ENCODE measurements at regions not wholly inside any gene's neighbourhood (a gene's known extent, or its start where the extent isn't known, plus 50 kb on each side); places are given as distances from the start of the nearest gene placed in this dataset.

- DNase-seq (ENCODE audit: low read depth in 2 of 2), result no peak
These were observed 78.7 kb upstream of the ATP2B2 start for GRCh38 chr3:10583798-10584708.

- no peak for DNase-seq (ENCODE audit: low read depth in 2 of 2)
These were observed 80.6 kb upstream of the ATP2B2 start for GRCh38 chr3:10585945-10586344.

DNA sequence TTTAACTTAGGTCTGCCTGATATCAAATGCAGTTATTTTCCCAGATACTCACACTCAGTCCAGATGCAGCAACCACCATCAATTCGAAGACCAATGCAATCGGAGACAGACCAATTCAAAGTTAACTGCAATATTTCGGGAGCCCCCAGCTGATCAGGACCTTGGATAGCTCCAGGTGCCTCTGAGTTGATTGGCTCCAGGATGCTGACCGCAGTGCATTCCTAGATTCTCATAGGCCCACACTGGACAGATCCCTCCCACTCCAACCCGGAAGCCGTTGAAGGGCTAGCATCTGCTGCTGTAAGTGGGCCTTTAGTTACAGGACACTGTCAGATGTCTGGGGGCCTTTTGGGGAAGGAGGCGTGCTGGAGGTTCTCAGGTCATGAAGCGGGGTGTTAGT is 89.5 kb upstream of the ATP2B2 start:
- DNase-seq (ENCODE audit: low read depth in 2 of 2), result peak in 1 of 2 donors; percentile 4

DNA sequence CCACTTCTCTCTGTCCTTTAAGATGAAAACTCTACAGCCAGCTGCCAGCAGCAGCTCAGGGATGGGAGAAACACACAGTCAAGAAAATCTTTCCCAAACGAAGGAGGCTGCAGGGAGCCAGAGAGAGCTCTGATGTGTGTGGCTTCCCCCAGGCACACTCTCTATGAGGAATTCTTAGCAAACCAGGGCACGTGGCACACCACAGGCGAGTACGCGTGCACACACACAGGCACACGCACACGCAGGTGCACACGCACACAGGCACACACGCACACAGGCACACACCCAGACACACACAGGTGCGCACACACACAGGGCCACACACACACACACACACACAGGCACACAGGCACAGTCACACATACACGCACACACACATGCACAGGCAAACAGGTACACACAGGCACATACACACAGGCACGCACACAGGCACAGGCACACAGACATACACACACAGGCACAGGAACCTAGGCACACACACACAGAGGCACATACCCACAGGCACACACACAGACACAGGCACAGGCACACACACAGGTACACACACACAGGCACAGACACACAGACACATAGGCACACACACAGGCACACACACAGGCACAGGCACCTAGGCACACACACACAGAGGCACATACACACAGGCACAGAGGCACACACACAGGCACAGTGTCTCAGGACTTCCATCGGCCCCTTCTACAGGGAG is 91.5 kb upstream of the ATP2B2 start:
- DNase-seq (ENCODE audit: low read depth in 2 of 2), result no peak

- no peak for DNase-seq (ENCODE audit: low read depth in 2 of 2)
These were observed 92.3 kb upstream of the ATP2B2 start for GRCh38 chr3:10597733-10598132.

- no peak for DNase-seq (ENCODE audit: low read depth in 2 of 2)
These were observed 93.6 kb upstream of the ATP2B2 start for GRCh38 chr3:10599017-10599416.

DNA sequence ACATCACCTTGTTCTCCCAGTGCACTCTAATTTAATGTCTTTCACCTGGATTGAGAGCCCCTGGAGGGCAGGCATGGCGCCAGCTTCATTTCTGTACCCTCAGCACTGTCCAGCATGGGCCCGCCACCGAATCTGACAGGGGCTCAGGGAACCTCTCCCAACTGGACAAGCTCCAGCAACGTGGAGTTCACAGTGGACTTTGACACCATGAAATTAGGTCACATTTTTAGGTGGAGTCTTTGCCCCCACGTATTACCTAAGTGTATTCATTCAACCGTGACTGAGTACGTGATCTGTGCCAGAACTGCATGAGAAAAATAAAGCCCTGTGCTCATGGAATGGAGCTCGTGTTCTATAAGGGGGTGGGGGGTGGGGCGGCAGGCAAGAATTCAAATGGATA is 94.1 kb upstream of the ATP2B2 start:
- no peak for DNase-seq (ENCODE audit: low read depth in 2 of 2)

GRCh38 chr3:10600296-10600714 is 94.9 kb upstream of the ATP2B2 start:
- no peak for DNase-seq (ENCODE audit: low read depth in 2 of 2)

GRCh38 chr3:10600726-10601125 is 95.3 kb upstream of the ATP2B2 start:
- no peak for DNase-seq (ENCODE audit: low read depth in 2 of 2)

DNA sequence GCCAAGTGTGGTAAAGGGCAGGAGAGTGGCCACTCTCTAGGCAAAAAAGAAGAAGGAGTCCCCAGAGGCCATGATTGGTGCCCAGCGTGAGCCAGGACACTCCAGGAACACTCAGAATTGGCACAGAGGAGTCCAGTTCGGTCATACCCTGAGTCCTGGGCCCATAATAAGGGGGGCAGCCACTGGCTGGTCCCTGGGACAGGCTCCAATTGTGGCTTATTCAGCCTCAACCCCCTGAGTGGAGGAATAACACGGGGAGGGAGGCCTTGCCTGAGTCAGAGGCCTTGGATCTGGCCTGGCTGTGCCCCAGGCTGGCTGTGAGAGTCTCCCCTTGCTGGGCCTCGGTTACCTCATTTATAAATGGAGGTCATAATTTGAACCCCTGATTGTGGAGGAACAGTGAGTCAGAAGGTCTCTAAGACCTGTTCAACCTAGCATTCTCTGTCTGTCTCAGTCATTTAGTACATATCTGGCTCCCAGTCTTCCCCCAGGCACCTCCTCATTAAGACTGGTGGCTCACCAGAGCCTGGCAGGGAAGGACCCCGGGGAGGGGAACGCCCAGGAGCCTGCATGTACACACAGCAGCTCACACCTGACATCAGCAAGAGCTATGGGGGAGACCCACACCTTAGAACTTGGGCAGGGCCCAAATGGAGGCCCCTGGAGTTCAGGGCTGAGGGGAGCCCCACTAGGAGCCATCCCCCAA is 95.9 kb upstream of the ATP2B2 start:
- no peak for DNase-seq (ENCODE audit: low read depth in 2 of 2)

DNA sequence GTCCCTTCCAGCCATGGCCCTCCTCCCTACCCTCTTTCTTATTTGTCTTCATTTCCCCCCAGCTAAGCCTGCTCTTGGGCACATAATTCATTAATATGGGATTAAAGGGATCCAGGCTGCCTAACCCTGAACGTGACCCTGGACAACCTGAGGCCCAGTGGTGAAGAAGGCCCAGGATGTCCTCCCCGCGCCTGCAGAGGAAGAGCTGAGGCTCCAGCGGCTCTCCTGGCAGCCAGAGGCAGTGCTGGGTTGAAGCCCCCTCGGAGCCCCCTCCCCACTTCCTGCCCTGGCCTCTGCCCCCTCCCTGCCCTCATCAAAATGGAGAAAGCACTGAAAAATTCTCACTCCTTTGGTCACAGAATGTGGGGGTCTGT is 96.5 kb upstream of the ATP2B2 start:
- DNase-seq (ENCODE audit: low read depth in 2 of 2), result no peak

DNA sequence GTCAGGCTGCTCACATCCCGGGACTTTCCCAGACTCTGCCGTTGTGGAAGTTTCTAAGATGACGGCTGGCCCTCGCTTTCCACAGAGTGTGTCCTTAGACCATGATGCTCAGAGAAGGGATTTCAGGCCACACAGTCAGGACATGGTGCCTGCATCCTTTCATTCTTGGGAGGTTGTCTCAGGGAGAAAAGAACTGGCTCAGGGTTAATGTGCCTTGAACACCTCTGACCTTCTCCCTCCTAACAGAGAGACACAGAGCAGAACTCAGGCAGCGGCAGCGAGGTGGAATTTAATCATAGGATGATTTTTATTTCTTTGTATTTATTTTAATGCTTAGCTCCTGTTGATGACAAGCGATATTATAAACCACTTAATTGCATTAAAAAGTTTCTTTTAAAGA is 96.9 kb upstream of the ATP2B2 start:
- DNase-seq (ENCODE audit: low read depth in 2 of 2), result no peak

DNA sequence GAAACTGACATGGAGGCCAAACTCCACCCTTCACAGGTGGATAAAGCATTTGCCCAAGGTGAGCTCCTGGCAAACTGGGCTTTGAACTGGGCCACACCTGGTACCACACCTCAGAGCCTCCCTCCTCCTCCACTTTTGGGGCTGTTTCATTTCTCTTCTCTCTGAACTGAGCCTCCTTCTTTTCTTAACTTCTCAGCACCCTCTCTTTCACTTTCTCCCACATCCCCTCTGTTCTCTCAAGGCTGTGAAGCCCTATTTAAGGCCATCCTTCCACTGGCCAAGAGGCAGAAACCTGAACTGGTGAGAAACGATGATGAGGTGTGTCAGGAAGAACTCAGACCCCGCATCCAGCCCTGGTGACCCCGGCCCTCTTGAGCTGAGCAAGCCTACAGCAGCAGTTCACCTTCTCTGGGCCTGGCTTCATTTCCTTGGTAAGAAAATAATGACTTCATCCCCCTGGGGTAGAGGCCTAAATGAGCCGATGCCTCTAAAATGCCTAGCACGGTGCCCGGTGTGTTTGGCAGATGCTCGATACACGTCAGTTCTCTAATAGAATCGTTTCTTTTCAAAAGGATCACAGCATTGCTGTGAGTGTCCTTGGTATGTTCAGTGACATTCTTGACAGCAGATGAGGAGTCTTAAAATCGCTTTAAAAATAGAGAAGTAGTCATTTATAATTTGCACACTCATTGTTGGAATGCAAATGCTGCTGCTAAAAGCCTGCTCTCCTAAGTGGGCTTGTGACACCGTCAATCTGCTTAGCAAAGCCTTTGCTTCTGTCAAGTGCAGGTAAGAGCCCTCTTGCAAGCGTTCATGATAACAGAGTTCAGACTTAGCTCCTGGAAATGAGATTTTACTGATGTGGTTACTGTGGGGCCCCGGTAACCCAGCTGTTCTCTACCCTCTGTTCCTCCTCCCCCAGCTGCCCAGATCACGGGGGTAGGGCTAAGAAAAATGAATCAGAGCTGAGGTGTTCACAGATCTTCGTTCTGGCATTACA is 97.7 kb upstream of the ATP2B2 start:
- peak; percentile 16 to 49 for DNase-seq (ENCODE audit: low read depth in 2 of 2)

DNA sequence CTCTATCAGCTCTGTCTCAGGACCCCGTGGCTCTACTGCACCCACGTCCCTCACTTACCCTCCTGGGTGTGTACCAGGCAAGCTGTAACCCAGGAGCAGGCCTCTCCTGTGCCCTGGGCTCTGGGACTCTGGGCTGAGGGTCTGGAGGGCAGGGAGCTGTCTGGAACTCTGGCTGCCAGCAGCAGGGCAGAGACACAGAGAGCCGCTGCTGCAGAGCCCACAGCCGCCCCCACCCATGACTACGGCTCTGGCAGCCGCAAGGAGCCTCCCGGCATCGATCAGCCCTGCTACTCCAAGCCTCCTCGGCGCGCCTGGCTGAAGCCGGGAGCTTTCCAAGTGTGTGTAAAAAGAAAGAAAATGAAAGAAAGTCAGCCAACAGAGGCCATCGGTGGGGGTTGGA is 103.7 kb upstream of the ATP2B2 start:
- no peak for DNase-seq (ENCODE audit: low read depth in 2 of 2)

DNA sequence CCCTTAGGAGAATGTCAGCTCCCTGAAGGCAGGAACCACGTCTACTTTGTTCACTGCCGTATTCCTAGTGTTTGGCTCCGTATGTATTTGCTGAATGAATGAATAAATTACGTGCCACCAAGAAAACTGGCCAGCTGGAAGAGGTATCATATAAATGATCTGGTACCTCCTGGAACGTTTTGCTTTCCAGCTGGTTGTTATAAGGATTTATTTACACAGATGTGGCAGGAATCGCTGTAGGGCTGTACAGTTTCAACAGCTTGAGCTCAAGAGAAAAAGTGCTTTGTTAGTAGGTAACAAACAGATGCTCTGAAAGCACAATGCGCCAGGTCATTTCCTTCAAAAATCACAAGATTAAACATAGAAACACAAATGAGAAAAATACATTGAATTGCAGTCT is 108.8 kb upstream of the ATP2B2 start:
- DNase-seq (ENCODE audit: low read depth in 2 of 2), result no peak

- DNase-seq (ENCODE audit: low read depth in 2 of 2), result no peak
These were observed 110.3 kb upstream of the ATP2B2 start for GRCh38 chr3:10615715-10616114.

- DNase-seq (ENCODE audit: low read depth in 2 of 2), result no peak
These were observed 110.9 kb upstream of the ATP2B2 start for GRCh38 chr3:10616321-10616720.

DNA sequence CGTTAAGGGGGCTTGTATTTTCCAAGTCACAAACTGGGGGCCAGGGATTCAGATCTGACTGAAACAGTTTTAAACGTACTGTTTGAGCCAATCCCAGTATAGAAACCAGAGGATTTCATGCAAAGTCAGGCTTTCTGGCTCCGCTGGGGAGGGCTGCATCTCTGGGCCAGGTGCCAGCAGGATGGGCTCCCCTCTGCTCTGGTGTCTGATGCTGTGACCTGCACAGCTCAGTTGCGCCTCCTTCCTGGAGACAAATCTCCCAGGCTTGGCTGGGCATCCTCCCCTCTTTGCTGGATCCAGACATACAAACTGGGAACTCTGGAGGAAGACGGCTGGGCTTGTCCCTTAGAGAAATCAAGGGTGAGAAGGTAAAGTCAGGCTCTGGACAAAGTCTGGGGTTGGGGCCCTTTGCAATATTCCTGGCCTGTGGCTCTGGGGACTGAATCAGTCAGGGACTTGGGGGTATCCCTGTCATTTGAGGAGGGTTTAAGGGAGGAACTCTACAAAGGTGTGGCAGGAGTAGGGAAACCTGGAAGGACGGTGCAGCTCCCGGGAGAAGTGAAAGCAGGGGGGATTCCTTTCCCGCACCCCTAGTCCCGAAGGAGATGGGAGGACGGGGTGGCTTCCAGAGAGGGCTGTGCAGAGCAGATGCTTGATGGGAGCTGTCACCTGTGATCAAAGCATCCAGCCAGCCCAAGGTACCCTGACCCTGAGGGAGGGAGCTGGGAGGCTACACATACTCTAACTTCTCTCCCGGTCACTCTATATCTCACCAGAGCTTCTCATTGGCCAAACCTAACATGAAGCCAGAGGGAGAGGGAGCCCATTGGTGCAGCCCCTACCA is 114.8 kb upstream of the ATP2B2 start:
- DNase-seq (ENCODE audit: low read depth in 2 of 2), result no peak

- DNase-seq (ENCODE audit: low read depth in 2 of 2), result no peak
These were observed 115.4 kb upstream of the ATP2B2 start for GRCh38 chr3:10620833-10621082.

GRCh38 chr3:10623578-10624275 is 118.3 kb upstream of the ATP2B2 start:
- DNase-seq (ENCODE audit: low read depth in 2 of 2), result no peak

Measured in stimulated activated CD8-positive, alpha-beta memory T cell treated with anti-CD3 and anti-CD28 coated beads, Interleukin-7, amount 100 ng/mL, for 1 hour (primary cell).